DND-41 (cell line): ENCODE measurements at regions not wholly inside any gene's neighbourhood (a gene's known extent, or its start where the extent isn't known, plus 50 kb on each side); places are given as distances from the start of the nearest gene placed in this dataset.

Experiments used
- ATAC-seq: fragments of 200-7000 bp; cut with Tn5 transposase; 3 replicates; pipeline ENCODE4 v1.9.1; 2021; ENCODE audit warnings: low read depth; ENCODE audit not compliant: insufficient read depth
- DNase-seq: peaks from one replicate; pipeline ENCODE4 v3.0.0-alpha.2; 2020
- H2AFZ ChIP-seq: 2 replicates; pipeline ENCODE4 v1.6.0; 2012; ENCODE audit warnings: low read depth, low read length
- H3K27ac ChIP-seq: 2 replicates; pipeline ENCODE4 v1.5.1; 2012; ENCODE audit warnings: low read length, inconsistent platforms
- H3K27me3 ChIP-seq: fragments of 200-600 bp; sonication (generic); 2 replicates; pipeline ENCODE4 v1.6.0; 2012; ENCODE audit warnings: low read length, mild to moderate bottlenecking, inconsistent platforms; ENCODE audit not compliant: insufficient read depth, poor library complexity
- H3K36me3 ChIP-seq: 2 replicates; pipeline ENCODE4 v1.5.1; 2012; ENCODE audit warnings: low read length, inconsistent platforms; ENCODE audit not compliant: insufficient read depth
- H3K4me1 ChIP-seq: 2 replicates; pipeline ENCODE4 v1.5.1; 2012; ENCODE audit warnings: mild to moderate bottlenecking, low read length; ENCODE audit not compliant: insufficient read depth
- H3K4me2 ChIP-seq: 2 replicates; pipeline ENCODE4 v1.6.0; 2012; ENCODE audit warnings: mild to moderate bottlenecking, moderate library complexity, low read length, inconsistent platforms; ENCODE audit not compliant: insufficient read depth
- H3K4me3 ChIP-seq, 2 experiments: fragments of 200-600 bp in 1 of 2; shearing (Covaris generic) in 1 of 2; 2 replicates each; pipeline ENCODE4 v1.5.1; 2012 to 2016; ENCODE audit warnings: inconsistent platforms in 2 of 2, low read length in 2 of 2, mild to moderate bottlenecking in 2 of 2, low read depth in 1 of 2, moderate library complexity in 1 of 2
- H3K79me2 ChIP-seq: 2 replicates; pipeline ENCODE4 v1.6.0; 2012; ENCODE audit warnings: low read length, inconsistent platforms; ENCODE audit not compliant: insufficient read depth
- H3K9ac ChIP-seq: 2 replicates; pipeline ENCODE4 v1.6.0; 2012; ENCODE audit warnings: low read depth, mild to moderate bottlenecking, inconsistent platforms, low read length, moderate library complexity
- H3K9me3 ChIP-seq: 2 replicates; pipeline ENCODE4 v1.5.1; 2012; ENCODE audit warnings: low read length, moderate library complexity, mild to moderate bottlenecking, inconsistent platforms; ENCODE audit not compliant: insufficient read depth, severe bottlenecking
- H4K20me1 ChIP-seq: 2 replicates; pipeline ENCODE4 v1.6.0; 2012; ENCODE audit warnings: low read length; ENCODE audit not compliant: insufficient read depth
- CTCF ChIP-seq: IDR thresholded peaks from 2 replicates; pipeline ENCODE4 v1.5.1; 2012; ENCODE audit warnings: borderline replicate concordance, low read length, moderate library complexity, mild to moderate bottlenecking; ENCODE audit not compliant: poor library complexity, severe bottlenecking; ENCODE audit errors: extremely low read depth
- EZH2 ChIP-seq: IDR thresholded peaks from 3 replicates; pipeline ENCODE4 v1.6.1; 2012; ENCODE audit warnings: borderline replicate concordance, low read depth, mild to moderate bottlenecking, moderate library complexity, low read length, inconsistent platforms; ENCODE audit not compliant: severe bottlenecking

GRCh38 chr5:9784231-9784630 is 154.1 kb upstream of the TAS2R1 start:
- H3K27me3 ChIP-seq = peaks cover 6% of the 10 kb centered on the region
- DNase-seq (no peak), ATAC-seq (no peak)
- H3K4me1 ChIP-seq = no peaks in the 10 kb centered on the region
- no peak overlapping the region for H3K9ac ChIP-seq
- H3K79me2 ChIP-seq = no peaks in the 10 kb centered on the region
- H3K4me3 ChIP-seq = no peak overlapping the region
- no peak overlapping the region for H3K27ac ChIP-seq
- no peak overlapping the region for H3K4me2 ChIP-seq
- H3K36me3 ChIP-seq = no peaks in the 10 kb centered on the region
- peaks cover 4% of the 10 kb centered on the region for H3K9me3 ChIP-seq
- no peak for TF ChIP-seq CTCF
- no peak for TF ChIP-seq EZH2
- H4K20me1 ChIP-seq = no peaks in the 10 kb centered on the region
- H2AFZ ChIP-seq = no peak overlapping the region

DNA sequence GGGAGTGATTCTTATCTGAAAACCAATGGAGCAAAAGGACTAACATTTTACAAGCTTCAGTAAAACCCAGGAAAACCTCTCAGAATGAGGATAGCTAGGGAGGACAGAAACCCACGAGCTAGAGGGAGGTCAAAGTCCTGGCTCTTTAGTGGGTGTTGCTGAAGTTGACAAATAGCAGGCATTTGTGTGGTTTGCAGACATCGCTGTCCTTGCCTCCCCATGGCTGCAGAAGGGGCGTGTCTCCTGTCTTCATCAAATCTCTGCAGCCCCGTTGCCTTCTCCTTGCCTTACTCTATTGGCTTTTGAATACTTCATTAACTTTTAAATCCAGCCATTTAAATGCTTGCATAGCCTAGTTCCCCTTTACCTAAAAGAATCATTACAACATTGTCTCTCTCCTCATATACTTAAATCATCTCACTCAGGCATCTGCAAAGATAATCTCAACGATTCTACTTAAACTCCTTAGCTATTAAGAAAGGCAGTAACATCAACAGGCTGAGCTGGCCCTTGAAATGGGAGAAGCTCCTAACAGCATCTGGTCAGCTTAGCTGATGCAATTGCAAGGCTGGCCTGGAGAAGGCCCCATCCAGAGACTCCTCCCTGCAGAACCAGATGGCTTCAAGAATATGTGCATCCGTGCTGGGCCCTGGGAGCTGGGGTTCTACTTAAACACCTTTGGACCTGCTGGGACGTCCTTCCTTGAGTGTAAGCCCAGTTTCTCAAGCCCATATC is 152.8 kb upstream of the TAS2R1 start:
- H3K4me1 ChIP-seq = no peaks in the 10 kb centered on the region
- no peaks in the 10 kb centered on the region for H3K36me3 ChIP-seq
- H3K79me2 ChIP-seq = no peaks in the 10 kb centered on the region
- DNase-seq (no peak), ATAC-seq (no peak)
- no peak overlapping the region for H3K27ac ChIP-seq
- peaks cover 3% of the 10 kb centered on the region for H3K27me3 ChIP-seq
- H3K4me2 ChIP-seq = no peak overlapping the region
- H3K4me3 ChIP-seq = no peak overlapping the region
- H3K9me3 ChIP-seq = peaks cover 4% of the 10 kb centered on the region
- TF ChIP-seq CTCF = no peak
- TF ChIP-seq EZH2 = no peak
- H2AFZ ChIP-seq = no peak overlapping the region
- H3K9ac ChIP-seq = no peak overlapping the region
- H4K20me1 ChIP-seq = no peaks in the 10 kb centered on the region

DNA sequence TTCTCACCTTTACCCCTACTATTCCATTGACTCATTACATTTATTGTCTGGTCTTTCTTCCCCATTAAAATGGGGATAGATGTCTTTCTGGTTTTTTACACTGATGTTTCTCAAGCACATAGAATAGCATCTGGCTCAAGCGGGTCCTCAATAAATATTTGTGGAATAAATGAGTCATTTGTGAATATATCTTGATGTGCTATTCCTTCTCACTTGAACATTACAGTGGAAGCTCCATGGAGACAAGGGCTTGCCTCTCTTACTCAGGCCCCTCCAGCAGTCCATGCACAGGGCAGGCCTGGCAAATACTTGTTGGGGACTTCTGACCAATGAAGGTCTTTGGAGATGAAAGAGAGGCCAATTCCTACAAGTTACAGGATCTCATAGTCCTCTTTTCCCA is 151.7 kb upstream of the TAS2R1 start:
- H2AFZ ChIP-seq = no peak overlapping the region
- H3K9me3 ChIP-seq = peaks cover 4% of the 10 kb centered on the region
- H3K27me3 ChIP-seq = no peaks in the 10 kb centered on the region
- no peak overlapping the region for H3K27ac ChIP-seq
- DNase-seq = no peak
- TF ChIP-seq CTCF (no peak), EZH2 (no peak)
- no peak for ATAC-seq
- H3K9ac ChIP-seq = no peak overlapping the region
- no peaks in the 10 kb centered on the region for H3K4me1 ChIP-seq
- no peak overlapping the region for H3K4me3 ChIP-seq
- H3K79me2 ChIP-seq = no peaks in the 10 kb centered on the region
- no peak overlapping the region for H3K4me2 ChIP-seq
- no peaks in the 10 kb centered on the region for H3K36me3 ChIP-seq
- H4K20me1 ChIP-seq = no peaks in the 10 kb centered on the region

GRCh38 chr5:9781275-9781674 is 151.1 kb upstream of the TAS2R1 start:
- no peaks in the 10 kb centered on the region for H4K20me1 ChIP-seq
- H3K4me2 ChIP-seq = no peak overlapping the region
- H3K9me3 ChIP-seq = peaks cover 4% of the 10 kb centered on the region
- no peaks in the 10 kb centered on the region for H3K4me1 ChIP-seq
- H3K4me3 ChIP-seq = no peak overlapping the region
- no peak for ATAC-seq
- H3K9ac ChIP-seq = no peak overlapping the region
- no peaks in the 10 kb centered on the region for H3K27me3 ChIP-seq
- no peak for DNase-seq
- no peaks in the 10 kb centered on the region for H3K79me2 ChIP-seq
- no peak overlapping the region for H3K27ac ChIP-seq
- no peak overlapping the region for H2AFZ ChIP-seq
- no peaks in the 10 kb centered on the region for H3K36me3 ChIP-seq
- TF ChIP-seq EZH2 = no peak
- TF ChIP-seq CTCF = no peak
